T-helper 1 cell treated with Interleukin-12 subunit alpha and Interleukin-12 subunit beta and Interleukin-4 antibody, amounts not matched to agents 30 μg/mL and 1 μg/mL, for 36 hours (primary cell): ENCODE measurements at regions not wholly inside any gene's neighbourhood (a gene's known extent, or its start where the extent isn't known, plus 50 kb on each side); places are given as distances from the start of the nearest gene placed in this dataset.
"Not testable (repeated sequence)": the region's sequence is repeated elsewhere in the genome, so short reads cannot be mapped to it uniquely, and the experiment has no call there.

Experiments used
- H3K27ac Mint-ChIP-seq: one replicate; pipeline ENCODE4 v1.8.0; 2021; ENCODE audit warnings: mild to moderate bottlenecking, mixed read lengths
- H3K27me3 Mint-ChIP-seq: one replicate; pipeline ENCODE4 v1.8.0; 2021; ENCODE audit warnings: low read depth, mixed read lengths
- H3K36me3 Mint-ChIP-seq: one replicate; pipeline ENCODE4 v1.8.0; 2021; ENCODE audit warnings: low read depth, mixed read lengths
- H3K4me1 Mint-ChIP-seq: one replicate; pipeline ENCODE4 v1.8.0; 2021; ENCODE audit warnings: low read depth, mixed read lengths
- H3K4me3 Mint-ChIP-seq: one replicate; pipeline ENCODE4 v1.8.0; 2021; ENCODE audit warnings: mild to moderate bottlenecking, moderate library complexity, mixed read lengths
- H3K9me3 Mint-ChIP-seq: one replicate; pipeline ENCODE4 v1.8.0; 2021; ENCODE audit warnings: mixed read lengths

DNA sequence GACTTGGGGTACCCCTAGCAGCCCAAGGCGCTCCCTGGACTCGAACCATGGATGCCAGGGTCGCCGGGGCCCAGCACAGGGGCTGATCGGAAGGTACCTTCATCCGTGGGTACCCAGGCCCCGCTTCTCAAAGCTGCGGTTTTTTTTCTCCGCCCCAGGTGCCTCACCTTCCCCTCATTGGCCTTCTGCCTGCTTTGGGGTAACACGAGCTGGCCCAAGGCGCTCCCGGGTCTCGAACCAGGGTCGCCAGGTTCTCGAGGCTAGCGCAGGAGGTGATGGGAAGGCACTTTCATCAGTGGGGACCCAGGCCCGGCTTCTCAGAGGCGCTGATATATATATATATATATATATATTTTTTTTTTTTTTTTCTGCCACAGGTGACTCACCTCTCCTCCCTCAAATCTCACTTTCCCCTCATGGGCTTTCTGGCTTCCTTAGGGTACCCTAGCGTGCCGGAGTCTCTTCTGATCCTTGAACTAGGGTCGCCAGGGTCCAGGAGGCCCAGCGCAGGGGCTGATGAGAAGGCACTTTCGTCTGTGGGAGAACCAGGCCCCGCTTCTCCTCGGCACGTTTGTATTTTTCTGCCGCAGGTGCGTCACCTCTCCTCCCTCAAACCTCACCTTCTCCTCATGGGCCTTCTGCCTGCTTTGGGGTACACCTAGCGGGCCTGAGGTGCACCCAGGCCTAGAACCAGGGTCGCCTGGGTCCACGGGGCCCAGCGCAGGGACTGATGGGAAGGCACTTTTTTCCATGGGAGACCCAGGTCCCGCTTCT, 1480.0 kb upstream of the TPTE start:
- H3K4me3 Mint-ChIP-seq, H3K36me3 Mint-ChIP-seq, H3K27ac Mint-ChIP-seq, H3K4me1 Mint-ChIP-seq, H3K9me3 Mint-ChIP-seq, H3K27me3 Mint-ChIP-seq: not testable (repeated sequence)

DNA sequence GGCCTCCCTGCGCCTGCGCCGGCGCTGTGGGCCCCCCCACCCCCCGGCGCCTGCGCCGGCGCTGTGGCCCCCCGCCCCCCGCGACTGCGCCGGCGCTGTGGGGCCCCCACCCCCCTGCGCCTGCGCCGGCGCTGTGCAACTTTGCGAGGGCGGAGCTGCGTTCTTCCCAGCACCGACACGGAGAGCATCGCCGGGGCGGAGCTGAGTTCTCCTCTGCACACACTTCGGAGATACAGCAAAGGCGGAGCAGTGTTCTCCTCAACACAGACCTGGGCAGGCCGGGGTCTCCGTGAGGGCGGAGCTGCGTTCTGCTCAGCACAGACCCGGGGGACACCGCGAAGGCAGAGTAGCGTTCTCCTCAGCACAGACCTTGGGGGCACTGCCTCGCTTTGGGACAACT, 1478.3 kb upstream of the TPTE start:
- not testable (repeated sequence) for H3K27me3 Mint-ChIP-seq, H3K27ac Mint-ChIP-seq, H3K4me3 Mint-ChIP-seq

DNA sequence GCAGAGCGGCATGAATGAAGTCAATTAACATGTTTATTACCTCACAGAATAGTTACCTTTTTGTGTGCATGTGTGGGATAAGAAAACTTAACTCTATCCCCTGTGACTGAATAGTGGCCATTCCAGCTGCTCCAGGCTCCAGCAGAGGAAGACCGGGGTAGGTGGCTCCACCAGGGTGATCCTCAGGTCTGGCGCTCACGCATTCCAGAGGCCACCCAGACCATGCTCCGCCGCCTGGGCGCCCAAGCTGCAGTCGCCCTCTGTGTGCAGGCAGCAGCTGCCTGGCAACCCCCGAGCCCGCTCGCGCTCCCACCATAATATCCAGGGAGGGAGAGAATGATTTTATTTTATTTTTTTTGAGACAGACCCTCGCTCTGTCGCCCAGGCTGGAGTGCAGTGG, 1474.5 kb upstream of the TPTE start:
- H3K4me3 Mint-ChIP-seq, H3K36me3 Mint-ChIP-seq, H3K4me1 Mint-ChIP-seq, H3K9me3 Mint-ChIP-seq, H3K27ac Mint-ChIP-seq, H3K27me3 Mint-ChIP-seq: not testable (repeated sequence)

More for the DNA sequence above, 1478.3 kb upstream of the TPTE start:
- not testable (repeated sequence) for H3K4me1 Mint-ChIP-seq, H3K36me3 Mint-ChIP-seq, H3K9me3 Mint-ChIP-seq

GRCh38 chr21:9067515-9067914, 1453.9 kb upstream of the TPTE start:
- not testable (repeated sequence) for H3K36me3 Mint-ChIP-seq, H3K4me3 Mint-ChIP-seq, H3K4me1 Mint-ChIP-seq, H3K9me3 Mint-ChIP-seq, H3K27me3 Mint-ChIP-seq, H3K27ac Mint-ChIP-seq

- not testable (repeated sequence) for H3K4me1 Mint-ChIP-seq, H3K36me3 Mint-ChIP-seq, H3K9me3 Mint-ChIP-seq, H3K27ac Mint-ChIP-seq, H3K4me3 Mint-ChIP-seq, H3K27me3 Mint-ChIP-seq
These were observed 1452.8 kb upstream of the TPTE start for GRCh38 chr21:9068622-9069021.

- H3K4me1 Mint-ChIP-seq, H3K27me3 Mint-ChIP-seq, H3K4me3 Mint-ChIP-seq, H3K36me3 Mint-ChIP-seq, H3K9me3 Mint-ChIP-seq, H3K27ac Mint-ChIP-seq: not testable (repeated sequence)
These were observed 1450.7 kb upstream of the TPTE start for GRCh38 chr21:9070703-9071102.

- H3K9me3 Mint-ChIP-seq, H3K4me1 Mint-ChIP-seq, H3K36me3 Mint-ChIP-seq, H3K27me3 Mint-ChIP-seq, H3K27ac Mint-ChIP-seq, H3K4me3 Mint-ChIP-seq: not testable (repeated sequence)
These were observed 1448.4 kb upstream of the TPTE start for GRCh38 chr21:9073010-9073409.

DNA sequence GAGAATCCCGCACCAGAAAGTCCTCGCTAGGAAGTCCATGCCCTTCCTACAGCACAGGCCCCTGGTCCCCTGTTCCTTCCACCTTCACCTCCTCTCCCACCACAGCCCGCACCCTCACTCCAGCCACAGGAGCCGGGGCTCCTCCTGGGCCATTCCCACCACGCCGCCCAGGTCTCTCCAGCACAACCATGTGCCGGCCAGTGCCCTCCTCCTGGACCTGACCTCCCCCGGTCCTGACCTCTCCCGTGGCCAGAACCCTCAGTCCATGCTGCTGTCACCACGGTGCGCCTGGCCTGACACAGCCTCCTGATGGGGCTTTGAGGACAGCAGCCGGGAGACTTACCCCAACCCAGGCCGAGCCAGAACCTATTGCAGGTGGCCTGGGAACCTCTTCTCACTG, 1446.6 kb upstream of the TPTE start:
- H3K36me3 Mint-ChIP-seq, H3K27ac Mint-ChIP-seq, H3K9me3 Mint-ChIP-seq, H3K4me1 Mint-ChIP-seq, H3K4me3 Mint-ChIP-seq, H3K27me3 Mint-ChIP-seq: not testable (repeated sequence)

GRCh38 chr21:9083091-9083826, 1438.1 kb upstream of the TPTE start:
- H3K36me3 Mint-ChIP-seq, H3K27me3 Mint-ChIP-seq, H3K4me1 Mint-ChIP-seq, H3K27ac Mint-ChIP-seq, H3K4me3 Mint-ChIP-seq, H3K9me3 Mint-ChIP-seq: not testable (repeated sequence)

DNA sequence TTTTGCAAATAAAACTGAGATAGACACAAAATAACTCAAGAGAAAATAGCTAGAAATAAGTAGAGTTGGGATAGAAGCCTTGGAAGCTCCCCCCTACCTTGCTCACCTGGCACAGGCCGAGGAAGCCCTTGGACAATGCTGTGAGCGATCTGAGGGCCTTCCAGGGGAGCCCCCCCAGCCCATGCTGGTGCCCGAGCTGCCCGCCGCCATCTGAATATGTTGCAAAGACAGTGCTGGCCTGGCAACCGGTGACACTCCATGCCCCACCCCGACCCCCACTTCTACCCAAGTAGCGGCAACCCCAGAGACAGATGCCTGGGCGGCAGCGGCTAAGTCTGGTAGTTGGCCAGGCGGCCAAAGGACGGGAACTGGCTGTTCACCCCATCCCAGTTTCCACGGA, 1435.1 kb upstream of the TPTE start:
- H3K27ac Mint-ChIP-seq, H3K27me3 Mint-ChIP-seq, H3K4me3 Mint-ChIP-seq, H3K36me3 Mint-ChIP-seq, H3K9me3 Mint-ChIP-seq, H3K4me1 Mint-ChIP-seq: not testable (repeated sequence)

DNA sequence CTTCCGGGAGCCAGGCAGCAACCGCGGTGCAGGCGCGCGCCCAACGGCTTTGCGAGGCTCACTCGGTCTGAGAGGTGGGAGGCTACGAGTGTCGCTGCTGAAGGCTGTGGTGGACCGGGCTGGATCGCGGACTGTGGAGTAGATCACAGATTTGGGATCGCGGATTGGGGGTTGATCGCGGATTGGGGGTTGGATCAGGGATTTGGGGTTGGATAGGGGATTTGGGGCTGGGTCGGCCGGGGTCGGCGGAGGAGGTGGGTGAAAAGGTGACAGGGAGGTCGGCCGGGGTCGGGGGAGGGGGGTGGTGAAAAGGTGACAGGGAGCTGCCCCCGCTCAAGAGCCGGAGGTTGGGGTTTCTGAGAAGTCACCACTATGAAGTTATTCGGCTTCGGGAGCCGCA, 1433.6 kb upstream of the TPTE start:
- not testable (repeated sequence) for H3K9me3 Mint-ChIP-seq, H3K27ac Mint-ChIP-seq, H3K4me1 Mint-ChIP-seq, H3K36me3 Mint-ChIP-seq, H3K4me3 Mint-ChIP-seq, H3K27me3 Mint-ChIP-seq

DNA sequence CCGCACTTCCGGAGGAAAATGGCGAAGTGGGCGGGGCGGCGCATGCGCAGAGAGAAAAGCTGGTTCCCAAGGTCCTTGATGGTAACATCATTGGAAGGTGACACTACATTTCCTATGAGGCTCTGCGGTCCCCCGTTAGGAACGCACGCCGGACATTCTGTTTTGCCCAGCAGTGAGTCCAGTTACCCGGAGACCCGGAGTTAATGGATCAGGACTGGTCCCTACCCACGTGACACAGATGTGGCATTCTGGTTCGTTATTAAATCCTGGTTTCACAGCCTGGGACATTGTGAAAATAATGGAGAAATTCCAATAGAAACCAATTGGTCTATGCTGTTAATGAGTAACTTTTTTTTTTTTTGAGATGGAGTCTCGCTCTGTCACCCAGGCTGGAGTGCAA, 1391.6 kb upstream of the TPTE start:
- H3K36me3 Mint-ChIP-seq, H3K27me3 Mint-ChIP-seq, H3K27ac Mint-ChIP-seq, H3K4me1 Mint-ChIP-seq, H3K4me3 Mint-ChIP-seq, H3K9me3 Mint-ChIP-seq: not testable (repeated sequence)

- H3K4me3 Mint-ChIP-seq, H3K36me3 Mint-ChIP-seq, H3K27ac Mint-ChIP-seq, H3K27me3 Mint-ChIP-seq, H3K4me1 Mint-ChIP-seq, H3K9me3 Mint-ChIP-seq: not testable (repeated sequence)
These were observed 1390.6 kb upstream of the TPTE start for GRCh38 chr21:9130817-9131216.
